ENCODE measurements at regions not wholly inside any gene's neighbourhood (a gene's known extent, or its start where the extent isn't known, plus 50 kb on each side); places are given as distances from the start of the nearest gene placed in this dataset.

DNA sequence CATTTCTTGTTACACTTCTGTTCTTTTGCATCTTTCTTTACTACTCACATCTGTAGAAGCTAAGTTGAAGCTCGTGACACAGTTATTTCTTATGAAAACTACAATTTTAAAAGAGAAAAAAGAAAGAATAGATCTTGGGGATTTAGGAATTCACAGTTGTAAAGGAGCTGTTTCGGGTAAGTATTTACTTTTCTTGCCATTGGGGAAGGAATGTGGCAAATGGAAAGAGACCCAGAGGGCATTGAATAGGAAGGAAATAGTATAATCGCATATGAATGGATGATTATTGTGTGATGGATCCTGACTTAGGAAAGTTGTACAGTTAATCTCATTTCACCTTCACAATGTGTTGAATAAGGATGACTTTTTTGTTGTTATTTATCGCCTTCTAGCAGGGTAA, 914.1 kb upstream of the CDH8 start:
- H3K4me3 Mint-ChIP-seq, result no peak overlapping the region
- DNase-seq, result no peak
- H3K36me3 Mint-ChIP-seq (ENCODE audit: low read depth), result 0 out of 2 replicates have a peak, but pooled peaks cover 4% of the 10 kb centered on the region
- H3K4me1 Mint-ChIP-seq (ENCODE audit: low read depth), result no peaks in the 10 kb centered on the region
- TF ChIP-seq, protein P1, sequence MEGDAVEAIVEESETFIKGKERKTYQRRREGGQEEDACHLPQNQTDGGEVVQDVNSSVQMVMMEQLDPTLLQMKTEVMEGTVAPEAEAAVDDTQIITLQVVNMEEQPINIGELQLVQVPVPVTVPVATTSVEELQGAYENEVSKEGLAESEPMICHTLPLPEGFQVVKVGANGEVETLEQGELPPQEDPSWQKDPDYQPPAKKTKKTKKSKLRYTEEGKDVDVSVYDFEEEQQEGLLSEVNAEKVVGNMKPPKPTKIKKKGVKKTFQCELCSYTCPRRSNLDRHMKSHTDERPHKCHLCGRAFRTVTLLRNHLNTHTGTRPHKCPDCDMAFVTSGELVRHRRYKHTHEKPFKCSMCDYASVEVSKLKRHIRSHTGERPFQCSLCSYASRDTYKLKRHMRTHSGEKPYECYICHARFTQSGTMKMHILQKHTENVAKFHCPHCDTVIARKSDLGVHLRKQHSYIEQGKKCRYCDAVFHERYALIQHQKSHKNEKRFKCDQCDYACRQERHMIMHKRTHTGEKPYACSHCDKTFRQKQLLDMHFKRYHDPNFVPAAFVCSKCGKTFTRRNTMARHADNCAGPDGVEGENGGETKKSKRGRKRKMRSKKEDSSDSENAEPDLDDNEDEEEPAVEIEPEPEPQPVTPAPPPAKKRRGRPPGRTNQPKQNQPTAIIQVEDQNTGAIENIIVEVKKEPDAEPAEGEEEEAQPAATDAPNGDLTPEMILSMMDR (IDR thresholded peaks at IDR 0.05), result no peak
- H3K9me3 Mint-ChIP-seq, result peaks cover 33% of the 10 kb centered on the region
- no peak overlapping the region for H3K27ac Mint-ChIP-seq
- no peaks in the 10 kb centered on the region; the same call in 1 of the 2 replicates for H3K27me3 Mint-ChIP-seq (ENCODE audit: insufficient read depth)

DNA sequence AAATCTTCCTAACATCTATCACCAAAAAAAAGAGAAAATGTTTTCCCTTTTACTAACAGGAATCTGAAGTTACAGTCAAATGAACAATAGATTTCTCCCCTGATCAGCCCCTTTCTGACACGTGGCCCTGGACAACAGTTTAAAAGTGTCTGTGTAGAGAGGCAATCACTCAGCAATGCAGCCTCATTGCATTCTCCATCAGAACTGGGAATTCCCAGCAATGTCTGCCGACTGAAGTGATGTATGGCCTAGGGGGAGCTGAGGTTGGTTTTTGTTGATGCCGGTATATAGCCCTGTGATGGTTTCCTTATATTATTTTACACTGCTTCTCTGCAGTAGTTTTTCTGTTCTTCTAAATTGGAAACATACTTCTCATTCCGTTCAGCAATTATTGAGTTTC, 904.3 kb upstream of the CDH8 start:
- no peaks in the 10 kb centered on the region for H3K4me1 Mint-ChIP-seq (ENCODE audit: low read depth)
- TF ChIP-seq, protein P1 (IDR thresholded peaks at IDR 0.05), result no peak
- H3K27ac Mint-ChIP-seq, result no peak overlapping the region
- no peak for DNase-seq
- no peak overlapping the region for H3K4me3 Mint-ChIP-seq
- H3K36me3 Mint-ChIP-seq (ENCODE audit: low read depth), result no peaks in the 10 kb centered on the region
- no peaks in the 10 kb centered on the region for H3K27me3 Mint-ChIP-seq (ENCODE audit: insufficient read depth)
- peaks cover 39% of the 10 kb centered on the region for H3K9me3 Mint-ChIP-seq

DNA sequence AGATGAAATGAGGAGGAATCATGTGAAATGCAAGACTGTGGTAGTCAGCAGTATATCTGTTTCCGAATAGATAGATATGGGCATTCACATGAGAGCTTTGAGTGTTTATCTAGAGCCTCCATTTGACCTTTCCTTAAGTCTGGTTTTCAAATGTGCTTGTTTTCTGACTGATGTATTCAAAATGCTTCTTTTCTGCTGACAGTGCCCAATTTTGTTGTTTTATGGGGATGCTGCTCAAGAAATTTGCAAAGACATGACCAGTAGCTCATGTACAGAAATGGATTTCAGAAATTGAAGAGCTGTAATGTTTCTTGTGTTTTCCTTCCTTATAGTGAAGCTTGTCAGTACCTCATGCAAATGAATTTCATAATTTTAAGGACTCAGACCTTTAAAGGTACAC, 903.4 kb upstream of the CDH8 start:
- Mint-ChIP-seq H3K27me3 (ENCODE audit: insufficient read depth) (no peaks in the 10 kb centered on the region), H3K9me3 (peaks cover 32% of the 10 kb centered on the region), H3K4me3 (no peak overlapping the region), H3K4me1 (ENCODE audit: low read depth) (no peaks in the 10 kb centered on the region), H3K36me3 (ENCODE audit: low read depth) (no peaks in the 10 kb centered on the region), H3K27ac (no peak overlapping the region)
- DNase-seq, result no peak
- TF ChIP-seq, protein P1 (IDR thresholded peaks at IDR 0.05), result no peak

DNA sequence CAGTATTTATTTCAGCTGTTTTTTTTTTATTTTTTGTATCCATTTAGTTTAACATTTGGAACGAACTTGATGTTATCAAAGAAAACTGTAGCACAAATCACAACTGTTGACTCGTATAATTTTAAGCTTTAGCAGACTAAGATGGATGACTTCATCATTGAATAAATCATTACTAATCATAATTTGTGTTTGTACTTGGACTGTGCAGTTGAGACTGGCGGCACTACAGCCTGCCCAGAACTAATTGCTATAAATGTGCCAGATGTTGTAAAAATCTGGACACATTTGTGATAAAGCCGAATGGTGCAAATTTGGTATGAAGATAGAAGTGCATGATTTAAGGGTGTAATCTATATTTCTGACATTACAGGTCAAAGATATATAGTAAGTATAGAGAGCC, 897.7 kb upstream of the CDH8 start:
- H3K9me3 Mint-ChIP-seq, result peaks cover 26% of the 10 kb centered on the region
- H3K27ac Mint-ChIP-seq, result no peak overlapping the region
- DNase-seq, result no peak
- H3K36me3 Mint-ChIP-seq (ENCODE audit: low read depth), result no peaks in the 10 kb centered on the region
- no peak overlapping the region for H3K4me3 Mint-ChIP-seq
- TF ChIP-seq, protein P1 (IDR thresholded peaks at IDR 0.05), result no peak
- H3K4me1 Mint-ChIP-seq (ENCODE audit: low read depth), result no peaks in the 10 kb centered on the region
- no peaks in the 10 kb centered on the region for H3K27me3 Mint-ChIP-seq (ENCODE audit: insufficient read depth)

DNA sequence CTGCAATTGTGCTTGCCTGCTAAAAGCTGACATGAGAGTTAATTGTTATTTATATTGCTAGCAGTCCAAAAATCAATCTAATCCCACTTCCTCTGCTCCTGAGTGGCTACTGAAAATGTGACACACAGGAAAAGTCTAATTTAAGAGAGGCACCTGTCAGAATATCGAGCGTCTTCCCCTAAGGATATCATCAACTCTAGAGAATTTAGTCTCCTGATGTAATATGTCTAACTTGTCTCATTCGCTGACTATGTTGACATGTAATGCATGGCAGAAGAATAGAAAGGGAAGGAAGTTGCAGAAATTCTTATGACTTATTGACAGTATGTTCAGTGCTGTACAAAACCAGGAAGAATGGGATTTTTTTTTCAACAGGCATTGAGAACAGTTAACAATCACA, 893.4 kb upstream of the CDH8 start:
- TF ChIP-seq, protein P1 (IDR thresholded peaks at IDR 0.05), result no peak
- peaks cover 29% of the 10 kb centered on the region for H3K9me3 Mint-ChIP-seq
- no peaks in the 10 kb centered on the region for H3K27me3 Mint-ChIP-seq (ENCODE audit: insufficient read depth)
- H3K36me3 Mint-ChIP-seq (ENCODE audit: low read depth), result no peaks in the 10 kb centered on the region
- H3K4me3 Mint-ChIP-seq, result no peak overlapping the region
- no peak for DNase-seq
- H3K27ac Mint-ChIP-seq, result no peak overlapping the region
- no peaks in the 10 kb centered on the region for H3K4me1 Mint-ChIP-seq (ENCODE audit: low read depth)

DNA sequence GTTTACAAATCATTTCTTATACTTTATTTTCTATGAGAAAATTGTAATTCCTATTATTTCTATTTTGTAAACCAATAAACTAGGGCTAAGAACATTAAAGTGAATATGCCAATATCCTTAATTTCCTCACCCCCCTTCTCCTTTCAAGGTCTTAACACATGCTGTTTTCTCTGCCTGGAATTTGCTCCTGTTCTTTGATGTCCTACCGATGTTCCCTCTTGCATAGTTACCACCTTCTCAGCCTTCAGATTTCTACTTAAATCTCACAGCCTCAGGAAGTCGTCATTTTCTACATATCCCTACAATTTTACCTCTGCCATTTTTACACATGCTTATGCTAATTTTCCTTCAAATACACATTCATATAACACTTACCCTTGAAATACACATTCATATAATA, 890.9 kb upstream of the CDH8 start:
- Mint-ChIP-seq H3K9me3 (peaks cover 29% of the 10 kb centered on the region), H3K4me1 (ENCODE audit: low read depth) (no peaks in the 10 kb centered on the region), H3K4me3 (no peak overlapping the region), H3K36me3 (ENCODE audit: low read depth) (no peaks in the 10 kb centered on the region), H3K27me3 (ENCODE audit: insufficient read depth) (no peaks in the 10 kb centered on the region), H3K27ac (no peak overlapping the region)
- no peak for DNase-seq
- TF ChIP-seq, protein P1 (IDR thresholded peaks at IDR 0.05), result no peak

All from HFFc6 (cell line).